HepG2 (cell line): ENCODE measurements at regions not wholly inside any gene's neighbourhood (a gene's known extent, or its start where the extent isn't known, plus 50 kb on each side); places are given as distances from the start of the nearest gene placed in this dataset.
A peak's percentile ranks its signal among the peaks of the same experiment; 100 is the strongest.

Source experiments
- ATAC-seq: fragments of 200-7000 bp; cut with Tn5 transposase; 3 replicates; pipeline ENCODE4 v1.9.1; 2020; ENCODE audit warnings: mild to moderate bottlenecking, moderate library complexity
- BruUV-seq: library from RNA; stranded (reverse); fragments of 400-500 nt; replicated peaks from 2 replicates; lab custom pipeline; 2021; lab: Mats Ljungman, UMichigan
- CTCF ChIA-PET: fragments of 300-600 bp; formaldehyde crosslinking; extraction: SDS; loops from one replicate; lab custom pipeline; 2021; ENCODE audit warnings: low total read pairs, inconsistent platforms, low intra/inter-chr PET ratio; lab: Yijun Ruan, JAX
- POLR2A ChIA-PET: fragments of 350-600 bp; sonication (Branson Sonifier 250); formaldehyde crosslinking; loops from one replicate; lab custom pipeline; 2020; ENCODE audit warnings: antibody characterized with exemption, inconsistent platforms; lab: Yijun Ruan, JAX
- DNase-seq: peaks from one replicate; pipeline ENCODE4 v3.0.0-alpha.2; 2015; ENCODE audit warnings: low spot score
- FAIRE-seq: peaks from 3 replicates; lab custom pipeline; 2011; peaks lifted over from hg19 to GRCh38; lab: Jason Lieb, UNC
- H2AFZ ChIP-seq: one replicate; pipeline ENCODE4 v1.6.1; 2011; ENCODE audit warnings: low read length, inconsistent platforms
- H3K27ac ChIP-seq: fragments of 300-600 bp; 3 replicates; pipeline ENCODE4 v1.8.0; 2011; ENCODE audit warnings: mixed run types, mild to moderate bottlenecking, mixed read lengths, low read length, inconsistent platforms; ENCODE audit not compliant: insufficient read depth; ENCODE audit errors: extremely low read length
- H3K27me3 ChIP-seq, 2 experiments: fragments of 200-600 bp in 1 of 2; 2 replicates in 1 of 2; 3 replicates in 1 of 2; pipeline versions ENCODE4 v1.6.0 to v1.8.0; 2011; ENCODE audit warnings: low read length in 2 of 2, mild to moderate bottlenecking in 2 of 2, moderate library complexity in 2 of 2, inconsistent platforms in 1 of 2; ENCODE audit not compliant: insufficient read depth in 2 of 2, control insufficient read depth in 1 of 2
- H3K36me3 ChIP-seq, 2 experiments: fragments of 200-600 bp in 1 of 2; replicated peaks in 1 of 2; 2 replicates in 1 of 2; 3 replicates in 1 of 2; pipeline versions ENCODE4 v1.5.1 to v1.8.0; 2011; ENCODE audit warnings: low read length in 2 of 2, inconsistent platforms in 1 of 2; ENCODE audit not compliant: insufficient read depth in 2 of 2, control insufficient read depth in 1 of 2
- H3K4me1 ChIP-seq: 2 replicates; pipeline ENCODE4 v1.5.1; 2012; ENCODE audit warnings: low read length, inconsistent platforms; ENCODE audit not compliant: insufficient read depth
- H3K4me2 ChIP-seq: 2 replicates; pipeline ENCODE4 v1.6.0; 2011; ENCODE audit warnings: low read depth, low read length, inconsistent platforms
- H3K4me3 ChIP-seq, 3 experiments: fragments of 200-600 bp in 1 of 3; sonication (generic), shearing (Covaris generic) in 1 of 3; replicated peaks in 1 of 3; 2 replicates each; pipeline ENCODE4 v1.5.1; 2011 to 2016; ENCODE audit warnings: low read length in 3 of 3, inconsistent platforms in 2 of 3, low read depth in 2 of 3, mild to moderate bottlenecking in 2 of 3, control low read depth in 1 of 3, mixed read lengths in 1 of 3; ENCODE audit not compliant: insufficient read depth in 1 of 3
- H3K79me2 ChIP-seq: one replicate; pipeline ENCODE4 v1.6.1; 2011; ENCODE audit warnings: low read length, inconsistent platforms; ENCODE audit not compliant: insufficient read depth
- H3K9ac ChIP-seq: 2 replicates; pipeline ENCODE4 v1.6.0; 2011; ENCODE audit warnings: mild to moderate bottlenecking, low read depth, low read length, inconsistent platforms; ENCODE audit not compliant: insufficient read depth
- H3K9me3 ChIP-seq: 2 replicates; pipeline ENCODE4 v1.5.1; 2012; ENCODE audit warnings: mild to moderate bottlenecking, low read length
- H4K20me1 ChIP-seq: 2 replicates; pipeline ENCODE4 v1.6.0; 2011; ENCODE audit warnings: inconsistent platforms, mild to moderate bottlenecking, low read length, moderate library complexity; ENCODE audit not compliant: insufficient read depth
- SMAD9 ChIP-seq: sonication (generic); formaldehyde crosslinking; IDR thresholded peaks from 2 replicates; pipeline ENCODE4 v1.5.1; 2020; ENCODE audit warnings: mild to moderate bottlenecking, missing genetic modification reagents
- TCF7L2 ChIP-seq: IDR thresholded peaks from 2 replicates; pipeline ENCODE4 v1.6.1; 2011; ENCODE audit warnings: mild to moderate bottlenecking, low read depth, low read length, moderate library complexity
- ZBTB20 ChIP-seq: sonication (generic); formaldehyde crosslinking; IDR thresholded peaks from 2 replicates; pipeline ENCODE4 v1.8.1; 2023; ENCODE audit warnings: missing genetic modification reagents, low read depth, mild to moderate bottlenecking, borderline replicate concordance
- ZBTB8A ChIP-seq: sonication (generic); formaldehyde crosslinking; IDR thresholded peaks from 2 replicates; pipeline ENCODE4 v1.4.0; 2020; ENCODE audit warnings: mild to moderate bottlenecking, low read depth, missing genetic modification reagents, borderline replicate concordance
- ZNF160 ChIP-seq: sonication (generic); formaldehyde crosslinking; IDR thresholded peaks from 2 replicates; pipeline ENCODE4 v1.8.0; 2022; ENCODE audit warnings: mild to moderate bottlenecking, inconsistent platforms, missing genetic modification reagents
- ZNF34 ChIP-seq: sonication (generic); formaldehyde crosslinking; IDR thresholded peaks from 2 replicates; pipeline ENCODE4 v1.4.0; 2020; ENCODE audit warnings: mild to moderate bottlenecking, missing genetic modification reagents, borderline replicate concordance
- ZNF354B ChIP-seq: sonication (generic); formaldehyde crosslinking; IDR thresholded peaks from 2 replicates; pipeline ENCODE4 v1.8.0; 2022; ENCODE audit warnings: mild to moderate bottlenecking, missing genetic modification reagents
- ZNF709 ChIP-seq: sonication (generic); formaldehyde crosslinking; IDR thresholded peaks from 2 replicates; pipeline ENCODE4 v1.5.0; 2020; ENCODE audit warnings: mild to moderate bottlenecking, missing genetic modification reagents
- ZNF761 ChIP-seq: sonication (generic); formaldehyde crosslinking; conservative IDR thresholded peaks from 2 replicates; pipeline ENCODE4 v1.4.0; 2020; ENCODE audit warnings: mild to moderate bottlenecking, missing genetic modification reagents
- ZNF816 ChIP-seq: sonication (generic); formaldehyde crosslinking; IDR thresholded peaks from 2 replicates; pipeline ENCODE4 v1.8.0; 2022; ENCODE audit warnings: missing genetic modification reagents, mild to moderate bottlenecking, borderline replicate concordance
- ZNF883 ChIP-seq: sonication (generic); formaldehyde crosslinking; IDR thresholded peaks from 2 replicates; pipeline ENCODE4 v1.5.1; 2020; ENCODE audit warnings: mild to moderate bottlenecking, missing genetic modification reagents; ENCODE audit errors: not compliant biosample characterization
- WGBS: methylation state at CpG from one replicate; pipeline ENCODE4 v1.1.6; 2017; ENCODE audit warnings: low lambda C conversion rate; 5-methylcytosine and 5-hydroxymethylcytosine counted together
- in situ Hi-C: cut with HindIII; loops from 2 replicates; pipeline ENCODE4 v1.10.0; 2017; ENCODE audit warnings: low pct_unique_long_range_greater_than_20kb; ENCODE audit not compliant: extremely low pct_ligation_motif_present
- intact Hi-C: fragments of 100-400 bp; cut with micrococcal nuclease; formaldehyde crosslinking; loops from one replicate; pipeline ENCODE4 v1.10.0; 2022; ENCODE audit not compliant: unreplicated experiment
- TF ChIP-seq, protein P1 (sequence below): fragments of 450-650 bp; IDR thresholded peaks from 2 replicates; pipeline ENCODE4 v1.6.1; 2017
- TF ChIP-seq, protein P2 (sequence below): sonication (generic); formaldehyde crosslinking; IDR thresholded peaks from 2 replicates; pipeline ENCODE4 v1.8.0; 2022; ENCODE audit warnings: missing genetic modification reagents, mild to moderate bottlenecking, moderate library complexity, borderline replicate concordance
- TF ChIP-seq, protein P3 (sequence below): sonication (generic); formaldehyde crosslinking; IDR thresholded peaks from 2 replicates; pipeline ENCODE4 v1.8.0; 2022; ENCODE audit warnings: missing genetic modification reagents, low read depth, mild to moderate bottlenecking, borderline replicate concordance

DNA sequence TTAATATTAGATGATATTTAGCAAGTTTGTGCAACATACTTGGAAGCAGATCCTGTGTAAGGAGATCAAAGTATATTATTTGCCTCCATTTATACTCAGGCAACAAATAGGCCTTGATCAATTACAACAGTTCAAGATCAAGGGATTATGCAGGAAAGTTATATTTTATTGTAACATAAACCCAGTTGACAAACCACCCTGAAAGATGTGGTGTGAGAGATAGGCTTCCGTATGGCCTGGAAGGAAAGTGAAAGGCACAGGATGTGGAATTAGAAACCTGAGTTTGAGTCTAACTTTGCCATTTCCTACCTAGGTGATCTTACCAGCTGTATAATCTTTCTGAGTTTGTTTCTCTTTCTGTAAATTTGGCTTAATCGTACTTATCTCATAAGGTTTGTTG, 284.1 kb downstream of the BMP4 start:
- 72% methylated on average over 2 of the region's 2 CpGs for WGBS
- in situ Hi-C loops (no loop called here), intact Hi-C loops (no loop called here)
- Histone ChIP-seq H3K4me1 (peaks cover 15% of the 10 kb centered on the region), H3K36me3 (no peaks in the 10 kb centered on the region), H3K79me2 (no peaks in the 10 kb centered on the region), H2AFZ (no peak overlapping the region), H4K20me1 (no peaks in the 10 kb centered on the region), H3K4me3 (no peak overlapping the region), H3K9ac (no peak overlapping the region), H3K9me3 (no peaks in the 10 kb centered on the region), H3K27ac (no peak overlapping the region), H3K4me2 (no peak overlapping the region), H3K27me3 (no peaks in the 10 kb centered on the region)
- FAIRE-seq, result no peak
- no peak for DNase-seq
- TF ChIP-seq ZBTB20, result no peak
- no peak for TF ChIP-seq ZNF34 (CRISPR knock-in tag)
- no peak for TF ChIP-seq SMAD9
- no peak for TF ChIP-seq ZNF761
- TF ChIP-seq ZNF709 (CRISPR knock-in tag), result no peak
- TF ChIP-seq, protein P1, sequence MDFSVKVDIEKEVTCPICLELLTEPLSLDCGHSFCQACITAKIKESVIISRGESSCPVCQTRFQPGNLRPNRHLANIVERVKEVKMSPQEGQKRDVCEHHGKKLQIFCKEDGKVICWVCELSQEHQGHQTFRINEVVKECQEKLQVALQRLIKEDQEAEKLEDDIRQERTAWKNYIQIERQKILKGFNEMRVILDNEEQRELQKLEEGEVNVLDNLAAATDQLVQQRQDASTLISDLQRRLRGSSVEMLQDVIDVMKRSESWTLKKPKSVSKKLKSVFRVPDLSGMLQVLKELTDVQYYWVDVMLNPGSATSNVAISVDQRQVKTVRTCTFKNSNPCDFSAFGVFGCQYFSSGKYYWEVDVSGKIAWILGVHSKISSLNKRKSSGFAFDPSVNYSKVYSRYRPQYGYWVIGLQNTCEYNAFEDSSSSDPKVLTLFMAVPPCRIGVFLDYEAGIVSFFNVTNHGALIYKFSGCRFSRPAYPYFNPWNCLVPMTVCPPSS, result no peak
- POLR2A ChIA-PET, result no interaction called here
- CTCF ChIA-PET, result no interaction called here
- no peak for ATAC-seq
- no TSS peak for BruUV-seq

DNA sequence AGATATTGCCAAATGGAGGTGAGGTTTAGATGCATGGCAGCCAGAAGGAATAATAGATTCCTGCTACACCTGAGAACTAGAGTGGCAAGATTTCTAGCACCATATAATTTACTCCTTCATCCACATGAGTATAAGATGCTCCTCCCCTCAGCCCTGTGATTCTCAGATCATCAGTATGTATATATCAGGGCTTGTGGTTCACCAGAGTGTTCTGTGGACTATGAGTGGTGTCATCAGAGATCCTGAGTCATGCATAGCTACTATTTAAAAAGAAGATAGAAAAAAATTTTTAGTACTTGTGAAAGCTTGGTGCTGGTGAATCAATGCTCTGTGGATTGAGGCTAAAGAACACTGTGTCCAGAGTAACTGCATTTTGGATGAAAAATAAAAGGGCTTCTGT, 285.9 kb downstream of the BMP4 start:
- FAIRE-seq, result no peak
- no peaks in the 10 kb centered on the region for H3K36me3 ChIP-seq
- peak; percentile 3 for DNase-seq
- H2AFZ ChIP-seq, result no peak overlapping the region
- no TSS peak for BruUV-seq
- POLR2A ChIA-PET, result no interaction called here
- intact Hi-C loops, result no loop called here
- H3K27ac ChIP-seq, result no peak overlapping the region
- in situ Hi-C loops, result no loop called here
- no peaks in the 10 kb centered on the region for H3K79me2 ChIP-seq
- no peak overlapping the region for H3K4me3 ChIP-seq
- no peaks in the 10 kb centered on the region for H4K20me1 ChIP-seq
- no peaks in the 10 kb centered on the region for H3K27me3 ChIP-seq
- H3K9me3 ChIP-seq, result no peaks in the 10 kb centered on the region
- H3K4me1 ChIP-seq, result peaks cover 15% of the 10 kb centered on the region
- CTCF ChIA-PET, result no interaction called here
- no peak; the same call in 2 of the 3 replicates for ATAC-seq
- H3K4me2 ChIP-seq, result no peak overlapping the region
- H3K9ac ChIP-seq, result no peak overlapping the region
- TF ChIP-seq ZNF354B (CRISPR knock-in tag) (no peak), ZNF816 (CRISPR knock-in tag) (no peak), ZNF160 (CRISPR knock-in tag) (no peak), ZNF883 (CRISPR knock-in tag) (no peak), ZBTB8A (CRISPR knock-in tag) (no peak), TCF7L2 (no peak)
- TF ChIP-seq, protein P2, sequence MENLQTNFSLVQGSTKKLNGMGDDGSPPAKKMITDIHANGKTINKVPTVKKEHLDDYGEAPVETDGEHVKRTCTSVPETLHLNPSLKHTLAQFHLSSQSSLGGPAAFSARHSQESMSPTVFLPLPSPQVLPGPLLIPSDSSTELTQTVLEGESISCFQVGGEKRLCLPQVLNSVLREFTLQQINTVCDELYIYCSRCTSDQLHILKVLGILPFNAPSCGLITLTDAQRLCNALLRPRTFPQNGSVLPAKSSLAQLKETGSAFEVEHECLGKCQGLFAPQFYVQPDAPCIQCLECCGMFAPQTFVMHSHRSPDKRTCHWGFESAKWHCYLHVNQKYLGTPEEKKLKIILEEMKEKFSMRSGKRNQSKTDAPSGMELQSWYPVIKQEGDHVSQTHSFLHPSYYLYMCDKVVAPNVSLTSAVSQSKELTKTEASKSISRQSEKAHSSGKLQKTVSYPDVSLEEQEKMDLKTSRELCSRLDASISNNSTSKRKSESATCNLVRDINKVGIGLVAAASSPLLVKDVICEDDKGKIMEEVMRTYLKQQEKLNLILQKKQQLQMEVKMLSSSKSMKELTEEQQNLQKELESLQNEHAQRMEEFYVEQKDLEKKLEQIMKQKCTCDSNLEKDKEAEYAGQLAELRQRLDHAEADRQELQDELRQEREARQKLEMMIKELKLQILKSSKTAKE, result no peak
- TF ChIP-seq, protein P3, sequence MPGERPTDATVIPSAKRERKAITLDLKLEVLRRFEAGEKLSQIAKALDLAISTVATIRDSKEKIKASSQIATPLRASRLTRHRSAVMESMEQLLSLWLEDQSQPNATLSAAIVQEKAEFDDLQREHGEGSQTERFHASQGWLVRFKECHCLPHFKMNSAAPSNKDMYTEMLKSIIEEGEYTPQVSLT, result no peak
- TF ChIP-seq, all 625 proteins: peak for 0
